NCI-H2196 treated with DMSO at 0.1 percent for 48 hours (cell line): ENCODE measurements at regions not wholly inside any gene's neighbourhood (a gene's known extent, or its start where the extent isn't known, plus 50 kb on each side); places are given as distances from the start of the nearest gene placed in this dataset.

Source experiments
- DNase-seq: peaks from one replicate; lab custom pipeline; 2025; ENCODE audit not compliant: unreplicated experiment; lab: John Stamatoyannopoulos, UW

DNA sequence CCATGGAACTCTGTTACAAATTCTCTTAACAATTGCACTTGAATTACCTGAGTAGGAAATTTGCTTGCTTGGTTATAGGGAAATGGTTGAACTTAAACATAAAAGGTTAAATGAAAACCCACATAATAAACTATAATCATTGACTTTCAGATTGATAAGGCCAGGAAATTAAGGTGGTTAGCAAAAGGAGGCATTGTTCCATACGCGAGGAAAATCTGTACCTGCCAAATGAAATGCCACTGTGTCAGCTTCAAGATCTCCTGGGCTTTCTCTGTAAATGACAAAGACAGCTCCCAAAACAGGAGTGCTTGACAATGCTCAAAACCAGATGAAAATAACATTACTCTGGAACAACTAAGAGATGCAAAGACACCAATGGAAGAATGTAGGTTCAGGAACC, 125.5 kb upstream of the KLF3 start:
- DNase-seq: no peak

DNA sequence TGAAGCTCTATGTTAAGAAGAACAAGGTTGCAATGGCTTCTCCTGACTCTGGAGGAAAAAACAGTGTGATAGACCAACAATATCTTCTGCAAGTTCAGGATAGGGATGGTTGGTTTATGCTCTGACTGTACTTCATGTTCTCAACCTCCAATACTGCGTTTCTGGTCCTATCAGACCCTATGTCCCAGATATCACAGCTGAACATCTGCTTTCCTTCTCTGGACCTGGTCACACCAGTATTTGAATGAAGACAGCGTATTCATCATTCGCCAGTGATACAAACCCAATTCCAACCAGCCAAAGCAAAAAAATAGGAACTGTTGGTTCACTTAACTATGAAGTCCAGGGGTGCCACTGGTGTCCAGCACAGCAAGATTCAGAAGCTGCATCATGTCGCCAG, 124.5 kb upstream of the KLF3 start:
- DNase-seq: no peak

DNA sequence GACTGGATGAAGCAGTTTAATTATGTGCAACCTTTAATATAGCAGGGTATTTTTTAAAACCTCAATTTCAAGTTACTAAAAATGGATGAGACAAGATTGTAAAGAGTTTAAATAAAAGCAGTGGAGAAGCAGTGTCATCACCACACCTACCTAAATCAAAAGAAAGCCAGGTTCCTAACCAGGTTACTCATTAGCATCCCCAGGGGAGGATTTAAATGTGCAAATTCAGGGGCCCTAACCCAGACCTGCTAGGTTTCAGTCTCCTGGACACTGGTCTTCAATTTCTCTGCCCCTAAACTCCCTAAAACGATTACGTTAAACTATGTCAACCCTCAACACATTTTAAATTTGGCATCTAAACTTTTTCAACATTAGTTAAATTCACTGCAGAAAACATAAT, 116.9 kb upstream of the KLF3 start:
- no peak for DNase-seq

DNA sequence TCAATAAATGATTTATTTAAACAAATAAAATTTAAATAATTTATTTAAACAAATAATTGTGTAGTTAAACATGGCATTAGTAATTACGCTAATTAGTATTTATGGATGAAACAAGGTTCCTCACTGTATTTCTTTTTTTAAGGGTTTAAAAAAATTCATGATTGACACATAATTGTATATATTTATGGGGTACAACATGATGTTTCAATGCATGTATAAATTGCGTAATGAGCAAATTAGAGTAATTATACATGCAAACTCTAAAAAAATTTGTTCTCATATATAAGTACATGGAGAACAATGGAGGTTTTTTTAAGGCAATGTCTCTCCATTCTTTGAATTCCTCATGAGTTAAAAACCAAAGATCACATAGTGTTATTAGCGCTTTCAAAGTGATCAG, 115.7 kb upstream of the KLF3 start:
- no peak for DNase-seq

DNA sequence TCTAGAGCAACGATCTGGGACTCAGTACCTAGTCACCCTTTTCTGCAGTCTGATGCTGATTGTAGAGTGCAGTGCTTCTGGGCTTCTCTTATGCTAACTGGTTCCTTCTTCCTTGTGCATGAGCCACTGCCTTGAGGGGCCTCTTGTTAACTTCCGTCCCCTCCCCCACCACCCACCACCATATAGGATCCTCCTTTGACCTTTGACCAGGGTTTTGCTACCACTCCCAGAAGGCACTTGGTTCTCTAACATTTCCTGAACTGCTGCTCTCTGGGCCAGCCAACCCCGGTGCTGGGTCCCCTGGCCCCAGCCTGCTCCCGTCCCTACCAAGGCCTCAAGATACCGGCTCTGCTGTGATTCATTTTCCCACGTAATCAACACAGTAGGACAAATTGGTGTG, 104.6 kb upstream of the KLF3 start:
- DNase-seq: no peak

DNA sequence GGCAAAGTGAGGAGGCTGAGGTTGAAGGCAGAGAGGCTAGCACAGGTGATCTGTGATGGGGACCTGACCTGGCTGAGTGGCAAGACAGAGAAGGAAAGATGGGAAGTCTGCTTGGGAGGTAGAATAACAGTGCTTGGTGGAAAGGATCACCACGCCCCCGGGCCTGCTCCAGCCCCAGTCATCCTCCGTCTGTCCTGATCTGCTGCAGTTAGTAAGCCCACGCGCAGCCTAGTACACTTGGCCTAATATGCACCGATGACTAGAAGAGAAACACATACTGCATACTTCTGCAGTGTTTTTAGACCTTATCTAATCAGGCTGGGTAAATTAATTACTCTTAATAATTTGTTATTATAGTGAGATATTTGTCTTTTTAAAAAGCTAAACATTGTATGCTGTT, 103.7 kb upstream of the KLF3 start:
- no peak for DNase-seq

DNA sequence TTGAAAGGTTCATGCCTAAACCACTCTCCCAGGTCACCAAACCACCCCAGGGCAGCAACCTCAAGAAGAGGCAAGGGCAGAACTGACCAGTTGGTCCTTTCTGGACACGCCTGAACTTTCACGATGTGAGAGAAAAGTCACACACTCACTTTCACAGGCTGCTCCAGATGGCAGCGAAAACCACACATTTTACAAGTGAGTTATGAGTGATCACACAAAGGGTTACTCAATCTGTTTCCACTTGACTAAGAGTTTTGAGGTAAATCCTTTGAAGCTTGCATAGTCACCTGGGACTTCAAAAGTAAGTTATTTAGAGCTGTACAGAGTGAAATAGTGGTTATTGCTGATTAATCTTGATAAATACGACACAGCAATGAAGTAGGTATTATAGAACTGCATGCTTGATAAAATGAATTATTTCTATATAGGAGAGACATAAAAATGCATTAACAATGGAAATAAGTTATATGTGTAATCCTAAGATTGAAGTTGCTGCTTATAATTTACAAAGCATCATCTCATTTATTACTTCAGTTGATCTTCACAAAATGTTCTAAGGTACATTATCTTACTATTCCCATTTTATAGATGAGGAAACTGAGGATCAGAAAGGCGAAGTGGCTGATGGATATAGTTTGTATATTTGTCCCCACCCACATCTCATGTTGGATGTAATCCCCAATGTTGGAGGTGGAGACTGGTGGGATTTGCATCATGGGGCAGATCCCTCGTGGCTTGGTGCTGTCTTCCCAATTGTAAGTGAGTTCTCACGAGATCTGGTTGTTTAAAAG, 103.0 kb upstream of the KLF3 start:
- no peak for DNase-seq

DNA sequence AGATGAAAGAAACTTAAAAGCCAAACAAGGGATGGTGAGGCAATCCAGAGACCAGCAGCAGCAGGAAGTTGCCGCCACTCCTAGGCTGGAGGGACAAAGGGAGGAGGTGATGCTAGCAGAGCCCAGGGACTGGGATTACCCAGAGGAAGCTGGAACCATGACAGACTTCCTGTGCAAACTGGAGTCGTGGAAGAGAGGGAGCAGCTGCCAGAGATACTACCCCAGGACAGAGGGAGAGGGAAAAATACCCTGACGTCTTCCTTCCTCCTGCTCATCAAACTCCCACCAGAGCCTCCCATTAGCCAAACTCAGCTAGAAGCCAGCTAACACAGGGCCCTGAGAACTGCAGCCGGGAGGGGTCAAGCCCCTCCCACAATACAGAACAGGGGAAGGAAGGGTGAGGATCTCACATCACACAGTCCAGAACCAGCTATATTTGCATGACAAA, 101.2 kb upstream of the KLF3 start:
- DNase-seq: no peak

DNA sequence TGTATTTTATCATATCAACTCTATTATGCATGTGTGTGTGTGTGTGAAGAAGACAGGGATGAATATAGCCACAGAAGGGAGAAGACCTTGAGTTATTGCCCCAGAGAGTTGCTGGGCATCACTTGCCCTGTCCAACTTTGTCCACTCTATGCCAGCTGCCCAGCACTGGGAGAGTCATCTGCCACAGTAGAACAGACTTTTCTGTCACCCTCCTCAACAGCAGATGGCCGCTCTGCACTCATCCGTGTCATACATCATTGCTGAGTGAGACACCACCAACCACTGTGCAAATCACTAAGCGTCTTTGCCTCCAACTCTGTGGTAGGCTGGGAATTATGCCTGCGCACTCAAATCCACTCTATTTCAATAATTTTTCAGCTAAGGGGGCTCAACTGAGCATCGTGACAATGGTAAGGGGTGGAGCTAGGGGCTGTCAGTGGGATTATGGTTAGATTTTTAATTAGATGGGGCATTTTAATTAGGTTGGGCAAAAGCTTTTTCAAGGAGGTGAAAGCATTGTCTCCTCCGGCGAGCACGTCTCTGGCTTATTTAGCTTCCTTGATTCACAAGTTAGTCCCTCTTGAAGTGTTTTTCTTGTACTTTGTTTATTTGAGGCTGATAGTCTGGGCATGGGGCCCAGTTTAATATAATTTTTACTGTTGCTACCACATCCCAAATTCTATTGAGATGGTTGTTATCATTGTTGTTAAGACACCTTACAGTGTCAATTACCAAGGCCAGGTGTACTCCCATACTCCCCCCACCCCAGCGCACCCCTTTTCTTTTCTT, 100.1 kb upstream of the KLF3 start:
- peak; percentile 21 for DNase-seq

DNA sequence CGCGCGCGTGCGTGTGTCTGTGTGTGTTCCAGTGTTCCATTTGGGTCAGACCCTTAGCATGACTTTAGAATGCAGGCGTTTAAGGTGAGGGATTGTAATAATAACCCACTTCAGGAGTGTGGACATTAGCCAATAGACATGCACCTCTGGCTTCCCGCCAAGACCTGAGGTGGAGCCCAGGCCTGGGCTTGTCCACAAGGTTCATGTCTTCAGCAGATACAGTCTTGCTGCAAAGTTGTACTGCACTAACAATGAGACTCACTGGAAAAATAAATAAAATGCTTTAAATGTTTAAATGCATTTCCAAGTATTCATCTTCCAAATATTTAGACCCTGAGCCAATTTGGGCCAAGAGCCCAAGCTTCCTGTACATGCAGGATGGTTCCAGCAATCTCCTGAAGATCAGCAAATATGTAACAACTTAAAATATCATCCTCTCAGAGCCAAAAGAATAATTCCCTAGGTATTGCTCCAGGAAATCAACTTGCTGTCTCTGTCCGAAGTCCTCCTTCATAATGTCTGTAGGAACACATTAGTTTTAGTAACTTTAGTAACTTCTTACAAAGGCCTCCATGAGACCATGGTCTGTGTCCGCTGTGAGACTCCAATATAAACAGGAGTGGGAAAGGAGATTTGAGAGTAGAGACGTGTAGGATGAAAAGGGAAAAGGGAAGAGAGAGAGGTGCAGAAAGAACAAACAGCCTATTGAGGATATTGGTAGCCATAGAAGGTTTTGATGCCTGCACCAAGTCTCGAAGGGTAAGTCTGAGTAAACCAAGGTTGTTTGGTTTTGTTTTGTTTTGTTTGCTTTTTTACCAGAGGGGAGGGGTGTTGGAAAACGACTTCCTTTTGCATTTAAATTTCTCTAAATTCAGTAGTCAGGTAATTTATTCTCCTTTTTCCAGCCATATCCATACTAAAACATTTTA, 98.5 kb upstream of the KLF3 start:
- DNase-seq: peak; percentile 62

DNA sequence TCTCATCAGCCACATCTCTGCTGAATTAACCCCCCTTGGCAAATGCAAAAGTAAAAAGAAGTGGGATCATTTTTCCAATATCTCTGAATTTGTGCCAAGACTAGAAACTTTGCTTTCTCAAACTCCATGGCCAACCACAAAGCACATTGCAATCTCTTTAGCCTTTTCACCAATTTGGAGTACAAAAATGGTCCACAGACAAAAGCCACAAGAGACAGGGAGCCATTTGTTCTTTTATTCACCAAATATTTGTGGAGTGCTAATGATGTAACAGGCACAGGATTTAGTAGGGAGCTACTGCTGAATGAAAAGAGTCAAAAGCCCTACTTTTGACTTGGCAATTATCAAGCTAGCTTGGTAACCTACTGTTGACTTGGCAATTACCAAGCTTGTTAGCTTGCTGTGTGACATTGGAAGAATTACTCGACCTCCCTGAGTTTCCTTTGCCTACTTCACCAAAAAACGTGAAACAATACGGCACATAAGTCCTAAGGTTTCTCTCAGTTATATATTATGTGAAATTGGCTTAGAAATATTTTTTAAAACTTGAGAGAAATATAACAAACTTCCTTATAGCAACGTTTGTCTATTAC, 97.1 kb upstream of the KLF3 start:
- DNase-seq: no peak

DNA sequence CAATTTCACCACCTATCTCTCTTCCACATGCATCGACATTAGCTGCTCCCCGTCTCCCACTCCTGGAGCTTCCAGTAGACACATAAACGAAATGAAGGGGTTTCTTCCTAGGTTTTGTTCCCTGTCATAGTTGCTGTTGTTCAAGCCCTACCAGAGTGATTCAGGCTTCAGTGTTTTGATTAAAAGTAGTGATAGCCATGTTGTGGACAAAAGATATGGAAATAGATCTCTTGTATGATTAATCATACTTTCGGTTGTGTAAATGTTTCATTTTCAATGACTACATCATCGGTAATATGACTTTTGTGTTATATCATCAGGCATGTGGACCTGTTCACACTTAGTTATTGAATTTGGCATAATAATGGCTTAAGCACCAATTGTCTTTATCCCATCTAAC, 96.5 kb upstream of the KLF3 start:
- no peak for DNase-seq

DNA sequence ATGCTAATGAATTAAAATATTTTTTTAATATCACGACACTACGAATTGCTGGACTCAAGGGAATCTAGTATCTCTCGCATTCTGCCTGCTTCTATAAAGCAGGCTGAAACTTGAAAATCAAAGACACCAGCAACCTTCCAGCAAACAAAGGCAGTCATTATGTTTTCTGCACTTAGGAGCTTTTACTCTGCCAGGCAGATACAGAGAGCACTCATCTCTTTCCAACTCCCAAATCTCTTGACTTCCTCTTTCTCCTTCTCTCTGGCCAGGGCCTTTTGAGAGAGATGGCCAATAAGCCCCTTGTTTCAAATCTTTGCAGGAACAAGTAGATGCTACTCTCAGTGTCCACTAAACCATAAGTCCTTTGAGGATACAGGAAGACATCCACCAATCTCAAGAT, 95.2 kb upstream of the KLF3 start:
- DNase-seq: no peak

DNA sequence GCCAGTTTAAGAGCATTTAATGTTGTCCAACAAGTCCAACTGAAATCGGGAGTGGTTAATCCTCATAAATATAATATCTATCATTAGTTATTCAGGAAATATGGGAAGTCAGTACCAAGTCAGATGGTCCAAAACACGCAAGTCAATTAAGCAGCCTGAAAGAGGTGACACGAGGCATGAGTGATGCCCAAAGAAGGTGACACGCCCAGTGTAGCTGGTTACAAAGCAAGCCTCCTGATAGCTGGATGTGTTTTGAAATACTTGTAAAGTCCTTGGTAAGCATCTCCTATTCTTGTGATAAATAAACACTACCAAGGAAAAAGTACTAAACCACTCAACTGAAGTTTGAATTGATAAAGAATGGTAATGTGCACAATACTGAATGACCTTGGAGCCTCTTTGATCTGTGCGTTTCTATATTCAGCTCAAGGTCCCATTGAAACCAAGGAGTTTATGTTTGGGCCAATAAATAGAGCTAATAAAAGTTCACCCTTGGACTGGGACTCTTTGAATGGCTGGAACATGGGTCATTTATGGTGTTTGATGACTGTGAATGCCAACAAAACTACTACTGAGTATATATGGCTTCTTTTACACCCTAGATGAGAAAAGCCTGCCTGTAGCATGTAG, 93.2 kb upstream of the KLF3 start:
- no peak for DNase-seq

DNA sequence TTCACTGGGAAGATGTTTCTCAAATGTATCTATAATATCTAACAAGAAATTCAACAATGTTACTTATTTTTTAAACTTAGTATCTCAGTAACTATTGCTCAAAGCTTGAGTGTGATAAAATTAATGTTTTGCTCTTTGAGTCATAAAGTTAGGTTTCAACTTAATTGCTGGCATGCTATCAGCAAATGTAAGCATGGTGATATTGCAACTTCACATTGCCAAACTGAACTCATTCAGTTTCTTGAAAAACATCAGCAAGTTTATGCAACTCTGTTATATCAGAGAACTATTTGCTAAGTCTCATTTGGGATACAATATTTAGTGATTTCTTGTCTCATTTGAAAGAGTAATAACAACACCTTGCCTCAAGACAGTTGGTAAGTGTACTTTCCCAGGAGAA, 91.2 kb upstream of the KLF3 start:
- no peak for DNase-seq

DNA sequence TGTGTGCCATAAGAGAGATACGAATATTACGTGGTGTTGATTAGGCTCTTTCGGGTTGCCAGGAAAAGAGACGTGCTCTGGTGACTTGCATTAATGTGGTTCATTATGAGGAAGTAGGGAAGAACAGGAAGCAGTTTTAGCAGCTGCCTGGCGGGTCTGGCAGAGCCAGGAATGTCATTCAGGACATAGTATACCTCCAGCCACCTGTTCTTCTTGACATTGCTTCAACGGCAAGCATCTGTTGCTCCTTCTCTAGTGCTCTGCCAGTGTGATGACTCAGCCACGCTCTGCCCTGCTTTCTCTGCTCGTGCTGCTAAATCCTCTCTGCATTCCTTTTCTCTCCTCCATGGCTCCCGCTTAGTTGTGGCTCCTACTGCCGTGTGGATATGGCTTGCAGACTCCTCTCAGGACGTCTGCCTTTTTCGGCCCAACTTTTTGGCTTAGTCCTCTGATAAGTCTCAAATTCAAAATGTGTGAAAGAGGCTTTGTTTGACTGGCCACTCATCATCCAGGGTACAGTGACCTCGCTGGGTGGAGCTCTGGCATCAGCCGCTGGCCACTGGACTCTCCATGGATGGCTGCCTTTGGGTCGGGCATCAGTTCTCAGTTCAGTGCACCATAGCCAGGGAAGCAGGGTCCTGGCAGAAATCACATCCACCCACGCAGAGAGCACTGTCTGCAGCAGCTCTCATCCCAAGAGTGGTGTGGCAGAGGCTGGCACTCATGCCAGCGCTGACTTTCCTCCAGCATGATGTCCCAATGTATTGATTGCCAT, 89.3 kb upstream of the KLF3 start:
- DNase-seq: peak; percentile 92

DNA sequence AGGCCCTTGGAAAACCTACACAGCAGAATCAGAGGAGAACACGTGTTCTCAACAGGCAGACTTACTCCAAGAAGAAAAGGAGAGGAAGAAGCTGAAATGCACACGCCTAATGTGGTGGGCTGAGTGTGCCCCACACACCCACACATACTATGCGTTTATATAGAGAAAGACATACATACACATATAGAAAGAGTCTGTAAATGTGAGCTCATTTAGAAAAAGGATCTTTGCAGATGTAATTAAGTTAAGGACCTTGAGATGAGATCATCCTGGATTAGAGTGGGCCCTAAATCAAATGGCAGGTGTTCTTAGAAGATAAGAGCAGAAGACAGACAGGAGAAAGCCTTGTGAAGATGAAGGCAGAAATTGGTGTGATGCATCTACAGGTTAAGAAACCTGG, 87.2 kb upstream of the KLF3 start:
- DNase-seq: no peak

DNA sequence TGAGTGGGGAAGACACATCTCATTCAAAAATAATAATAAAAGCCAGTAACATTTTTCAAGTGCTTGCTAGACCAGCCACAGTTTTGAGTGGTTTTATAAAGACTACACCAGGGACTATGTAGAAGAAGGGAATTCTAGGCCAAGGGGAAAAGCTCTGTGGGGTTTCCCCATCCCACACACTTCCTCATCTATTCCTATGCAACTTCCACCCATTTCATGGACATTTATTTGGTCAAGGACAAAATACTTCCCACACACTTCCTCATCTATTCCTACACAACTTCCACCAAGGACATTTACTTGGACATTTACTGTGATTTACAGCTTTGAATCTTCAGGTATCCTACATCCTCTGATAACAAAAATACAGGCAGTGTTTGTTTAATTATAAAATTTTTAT, 86.5 kb upstream of the KLF3 start:
- no peak for DNase-seq

DNA sequence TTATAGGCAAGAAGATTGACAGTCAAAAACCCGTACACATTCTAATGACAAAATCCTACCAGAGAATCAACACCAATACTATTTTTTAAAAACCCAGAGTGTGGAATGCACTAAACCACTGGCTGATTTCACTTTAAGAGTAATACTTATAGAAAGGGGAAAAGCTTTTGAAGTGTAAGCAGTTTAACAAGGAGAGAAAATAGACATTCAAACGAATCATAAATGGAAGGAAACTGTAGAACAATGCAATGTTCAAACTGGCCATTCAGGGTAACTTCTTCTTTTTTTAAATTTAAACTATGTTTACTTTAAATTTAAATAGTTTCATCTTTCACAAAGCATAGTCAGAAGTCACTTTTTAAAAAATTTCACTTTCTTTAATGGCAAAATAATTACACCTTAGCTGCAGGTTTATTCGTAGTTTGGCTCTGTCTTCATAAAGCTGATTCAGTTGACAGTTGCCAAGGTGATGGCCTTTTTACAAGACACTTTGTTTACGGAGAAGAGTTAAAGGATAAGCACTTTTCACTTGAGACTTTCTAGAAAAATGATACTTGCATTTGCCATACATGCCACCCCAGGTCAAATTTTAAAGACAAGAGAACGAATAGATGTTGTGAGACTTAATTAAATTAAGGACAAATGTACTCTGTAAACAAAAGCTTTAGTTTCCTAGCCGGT, 82.4 kb upstream of the KLF3 start:
- no peak for DNase-seq
